ENCODE measurements at regions not wholly inside any gene's neighbourhood (a gene's known extent, or its start where the extent isn't known, plus 50 kb on each side); places are given as distances from the start of the nearest gene placed in this dataset.

DNA sequence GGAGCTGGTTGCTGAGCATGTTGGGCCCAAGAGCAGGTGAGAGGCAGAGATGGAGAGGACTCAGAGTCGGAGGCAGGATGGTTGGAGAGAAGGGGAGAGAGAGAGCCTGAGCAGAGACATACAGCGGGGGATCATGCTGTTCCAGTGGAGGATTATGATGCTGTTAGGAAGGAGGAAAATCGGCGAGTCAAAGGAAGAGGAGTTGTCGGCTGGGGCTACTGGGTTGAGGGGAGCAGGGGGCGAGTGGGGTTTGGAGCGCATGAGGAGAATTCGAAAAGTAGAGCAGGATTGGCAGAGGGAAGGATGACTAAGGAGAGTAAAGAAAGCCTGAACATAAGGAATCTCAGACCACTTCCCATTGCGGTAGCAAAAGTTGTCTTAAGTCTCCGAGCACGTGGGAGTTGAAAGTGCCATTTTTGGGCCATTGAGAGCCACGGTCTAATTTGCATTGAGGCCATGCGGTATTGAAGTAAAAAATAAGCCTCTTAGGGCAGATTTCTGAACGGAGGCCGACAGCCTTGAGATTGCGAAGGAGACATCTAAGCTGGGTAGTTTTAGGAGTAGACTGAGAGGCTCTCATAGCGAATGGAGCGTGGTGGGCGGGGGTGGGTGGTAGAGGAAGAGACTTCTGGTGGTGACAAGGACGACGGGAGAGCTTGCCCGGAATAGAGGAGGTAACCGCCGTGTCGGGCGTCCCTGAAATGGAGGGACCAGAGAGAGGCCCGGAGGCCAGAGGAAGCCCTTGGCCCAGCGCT lies 140.4 kb upstream of the ETV3 start:
- no peak for TF ChIP-seq POLR2A (IDR thresholded peaks at IDR 0.05; ENCODE audit: low read depth)
- TF ChIP-seq, protein P1, sequence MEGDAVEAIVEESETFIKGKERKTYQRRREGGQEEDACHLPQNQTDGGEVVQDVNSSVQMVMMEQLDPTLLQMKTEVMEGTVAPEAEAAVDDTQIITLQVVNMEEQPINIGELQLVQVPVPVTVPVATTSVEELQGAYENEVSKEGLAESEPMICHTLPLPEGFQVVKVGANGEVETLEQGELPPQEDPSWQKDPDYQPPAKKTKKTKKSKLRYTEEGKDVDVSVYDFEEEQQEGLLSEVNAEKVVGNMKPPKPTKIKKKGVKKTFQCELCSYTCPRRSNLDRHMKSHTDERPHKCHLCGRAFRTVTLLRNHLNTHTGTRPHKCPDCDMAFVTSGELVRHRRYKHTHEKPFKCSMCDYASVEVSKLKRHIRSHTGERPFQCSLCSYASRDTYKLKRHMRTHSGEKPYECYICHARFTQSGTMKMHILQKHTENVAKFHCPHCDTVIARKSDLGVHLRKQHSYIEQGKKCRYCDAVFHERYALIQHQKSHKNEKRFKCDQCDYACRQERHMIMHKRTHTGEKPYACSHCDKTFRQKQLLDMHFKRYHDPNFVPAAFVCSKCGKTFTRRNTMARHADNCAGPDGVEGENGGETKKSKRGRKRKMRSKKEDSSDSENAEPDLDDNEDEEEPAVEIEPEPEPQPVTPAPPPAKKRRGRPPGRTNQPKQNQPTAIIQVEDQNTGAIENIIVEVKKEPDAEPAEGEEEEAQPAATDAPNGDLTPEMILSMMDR (IDR thresholded peaks at IDR 0.05), result no peak
- no peak for TF ChIP-seq POLR2AphosphoS5 (IDR thresholded peaks at IDR 0.05)
- no peak for TF ChIP-seq EP300 (IDR thresholded peaks at IDR 0.05)
